ENCODE measurements at regions not wholly inside any gene's neighbourhood (a gene's known extent, or its start where the extent isn't known, plus 50 kb on each side); places are given as distances from the start of the nearest gene placed in this dataset.

DNA sequence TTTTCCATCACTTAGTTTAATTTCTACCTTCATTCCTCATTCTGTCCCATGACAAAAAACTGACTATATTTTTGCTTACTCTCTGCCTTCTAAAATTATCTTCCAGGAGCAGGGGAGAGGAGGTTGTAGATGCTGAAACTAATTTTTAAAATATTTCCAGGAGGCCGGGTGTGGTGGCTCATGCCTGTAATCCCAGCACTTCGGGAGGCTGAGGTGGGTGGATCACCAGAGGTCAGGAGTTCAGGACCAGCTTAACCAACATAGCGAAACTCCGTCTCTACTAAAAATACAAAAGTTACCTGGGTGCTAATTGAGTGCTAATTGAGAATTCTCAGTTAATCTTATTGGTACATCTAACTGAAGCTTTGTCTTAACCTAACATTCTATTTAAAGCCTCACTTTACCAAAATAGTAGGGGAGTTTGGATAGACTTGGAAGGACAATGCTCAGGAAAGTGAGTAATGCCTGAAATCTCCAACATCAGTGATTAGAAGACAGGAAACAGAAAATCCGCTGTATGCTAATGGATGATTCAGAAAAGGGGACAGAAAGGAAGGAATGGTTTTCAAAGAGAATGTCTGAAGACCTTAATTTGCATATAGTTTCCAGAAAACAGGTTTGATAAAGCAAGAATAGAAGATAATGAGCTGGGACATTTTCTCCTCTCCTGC is 336.1 kb downstream of the GBE1 start:
- TF ChIP-seq, protein P1, sequence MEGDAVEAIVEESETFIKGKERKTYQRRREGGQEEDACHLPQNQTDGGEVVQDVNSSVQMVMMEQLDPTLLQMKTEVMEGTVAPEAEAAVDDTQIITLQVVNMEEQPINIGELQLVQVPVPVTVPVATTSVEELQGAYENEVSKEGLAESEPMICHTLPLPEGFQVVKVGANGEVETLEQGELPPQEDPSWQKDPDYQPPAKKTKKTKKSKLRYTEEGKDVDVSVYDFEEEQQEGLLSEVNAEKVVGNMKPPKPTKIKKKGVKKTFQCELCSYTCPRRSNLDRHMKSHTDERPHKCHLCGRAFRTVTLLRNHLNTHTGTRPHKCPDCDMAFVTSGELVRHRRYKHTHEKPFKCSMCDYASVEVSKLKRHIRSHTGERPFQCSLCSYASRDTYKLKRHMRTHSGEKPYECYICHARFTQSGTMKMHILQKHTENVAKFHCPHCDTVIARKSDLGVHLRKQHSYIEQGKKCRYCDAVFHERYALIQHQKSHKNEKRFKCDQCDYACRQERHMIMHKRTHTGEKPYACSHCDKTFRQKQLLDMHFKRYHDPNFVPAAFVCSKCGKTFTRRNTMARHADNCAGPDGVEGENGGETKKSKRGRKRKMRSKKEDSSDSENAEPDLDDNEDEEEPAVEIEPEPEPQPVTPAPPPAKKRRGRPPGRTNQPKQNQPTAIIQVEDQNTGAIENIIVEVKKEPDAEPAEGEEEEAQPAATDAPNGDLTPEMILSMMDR (IDR thresholded peaks at IDR 0.05) = no peak
- no peak for TF ChIP-seq EP300 (IDR thresholded peaks at IDR 0.05)

Measured in tibial nerve (tissue), 4 donors.